ENCODE measurements at regions not wholly inside any gene's neighbourhood (a gene's known extent, or its start where the extent isn't known, plus 50 kb on each side); places are given as distances from the start of the nearest gene placed in this dataset.

DNA sequence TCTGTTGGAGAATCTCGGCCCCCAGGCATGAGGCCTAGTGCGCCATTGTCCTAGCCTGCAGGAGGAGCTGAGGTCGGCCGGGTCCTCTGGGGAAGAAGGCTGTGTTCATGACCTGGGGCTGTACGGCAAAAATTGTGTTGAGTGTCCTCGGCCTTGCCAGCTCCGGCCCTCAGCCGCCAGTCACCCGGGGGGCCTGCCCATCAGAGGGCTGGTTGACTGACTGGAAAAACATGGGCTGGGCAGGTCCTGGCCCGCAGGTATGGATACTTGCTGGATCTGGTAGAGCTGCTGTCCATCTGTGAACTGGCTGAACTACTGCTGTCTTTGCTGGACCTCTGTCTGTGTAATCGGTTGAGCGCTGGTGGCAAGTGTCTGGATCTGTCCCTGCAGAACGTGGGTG lies 136.7 kb upstream of the GAS1 start:
- H3K9me3 ChIP-seq (ENCODE audit: low read depth), result no peaks in the 10 kb centered on the region
- DNase-seq (ENCODE audit: low read depth in 1 of 2, low spot score in 1 of 2), result no peak
- TF ChIP-seq, protein P1, sequence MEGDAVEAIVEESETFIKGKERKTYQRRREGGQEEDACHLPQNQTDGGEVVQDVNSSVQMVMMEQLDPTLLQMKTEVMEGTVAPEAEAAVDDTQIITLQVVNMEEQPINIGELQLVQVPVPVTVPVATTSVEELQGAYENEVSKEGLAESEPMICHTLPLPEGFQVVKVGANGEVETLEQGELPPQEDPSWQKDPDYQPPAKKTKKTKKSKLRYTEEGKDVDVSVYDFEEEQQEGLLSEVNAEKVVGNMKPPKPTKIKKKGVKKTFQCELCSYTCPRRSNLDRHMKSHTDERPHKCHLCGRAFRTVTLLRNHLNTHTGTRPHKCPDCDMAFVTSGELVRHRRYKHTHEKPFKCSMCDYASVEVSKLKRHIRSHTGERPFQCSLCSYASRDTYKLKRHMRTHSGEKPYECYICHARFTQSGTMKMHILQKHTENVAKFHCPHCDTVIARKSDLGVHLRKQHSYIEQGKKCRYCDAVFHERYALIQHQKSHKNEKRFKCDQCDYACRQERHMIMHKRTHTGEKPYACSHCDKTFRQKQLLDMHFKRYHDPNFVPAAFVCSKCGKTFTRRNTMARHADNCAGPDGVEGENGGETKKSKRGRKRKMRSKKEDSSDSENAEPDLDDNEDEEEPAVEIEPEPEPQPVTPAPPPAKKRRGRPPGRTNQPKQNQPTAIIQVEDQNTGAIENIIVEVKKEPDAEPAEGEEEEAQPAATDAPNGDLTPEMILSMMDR (IDR thresholded peaks at IDR 0.05; ENCODE audit: low read depth, low read length), result no peak
- no peaks in the 10 kb centered on the region for H3K27me3 ChIP-seq
- no peak overlapping the region for H3K27ac ChIP-seq
- no peaks in the 10 kb centered on the region for H3K36me3 ChIP-seq
- peaks cover 6% of the 10 kb centered on the region for H3K4me1 ChIP-seq (ENCODE audit: low read depth)
- no peak overlapping the region for H3K4me3 ChIP-seq

DNA sequence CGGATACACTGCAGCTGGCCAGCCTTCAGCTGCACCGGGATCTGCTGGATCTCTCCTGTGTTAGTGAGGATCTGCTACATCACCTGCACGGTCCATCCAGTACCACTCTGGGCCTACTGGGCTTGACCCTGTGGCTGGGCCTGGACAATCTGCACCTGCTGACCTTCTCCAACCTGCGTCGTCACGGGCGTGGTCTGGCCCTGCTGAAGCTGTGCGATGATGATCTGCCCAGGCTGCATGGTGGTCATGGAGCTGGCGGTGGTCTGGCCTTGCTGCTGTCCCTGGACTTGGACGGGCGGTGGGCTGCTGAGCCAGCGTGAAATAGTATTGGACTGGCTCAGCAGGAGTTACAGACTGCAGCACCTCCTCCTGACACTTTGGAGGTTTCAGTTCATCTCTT lies 137.1 kb upstream of the GAS1 start:
- TF ChIP-seq, protein P1 (IDR thresholded peaks at IDR 0.05; ENCODE audit: low read depth, low read length), result no peak
- Histone ChIP-seq H3K36me3 (no peaks in the 10 kb centered on the region), H3K27me3 (no peaks in the 10 kb centered on the region), H3K4me1 (ENCODE audit: low read depth) (peaks cover 6% of the 10 kb centered on the region), H3K27ac (no peak overlapping the region), H3K9me3 (ENCODE audit: low read depth) (no peaks in the 10 kb centered on the region), H3K4me3 (no peak overlapping the region)
- DNase-seq (ENCODE audit: low read depth in 1 of 2, low spot score in 1 of 2), result no peak

DNA sequence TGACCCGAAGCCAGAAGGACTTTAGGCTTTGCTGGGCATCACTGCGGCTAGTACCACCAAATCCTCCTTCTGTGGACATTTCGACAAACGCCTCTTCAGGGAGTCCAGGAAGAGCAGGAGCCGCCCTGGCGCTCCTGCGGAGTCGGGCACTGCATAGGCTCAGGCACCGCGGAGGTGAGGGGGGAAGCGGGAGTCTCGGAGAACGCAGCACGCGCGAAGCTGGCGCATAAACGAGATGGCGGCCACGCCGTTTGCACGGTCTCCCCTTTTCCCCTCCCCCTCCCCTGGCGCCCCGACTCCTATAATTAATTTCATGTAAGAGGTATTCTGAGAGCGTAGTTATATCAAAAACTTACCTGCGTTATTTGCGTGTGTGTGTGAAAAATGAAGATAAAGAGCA lies 137.8 kb upstream of the GAS1 start:
- Histone ChIP-seq H3K36me3 (no peaks in the 10 kb centered on the region), H3K27me3 (no peaks in the 10 kb centered on the region), H3K4me1 (ENCODE audit: low read depth) (peaks cover 6% of the 10 kb centered on the region), H3K9me3 (ENCODE audit: low read depth) (no peaks in the 10 kb centered on the region), H3K4me3 (no peak overlapping the region), H3K27ac (no peak overlapping the region)
- TF ChIP-seq, protein P1 (IDR thresholded peaks at IDR 0.05; ENCODE audit: low read depth, low read length), result no peak
- DNase-seq (ENCODE audit: low read depth in 1 of 2, low spot score in 1 of 2), result no peak

DNA sequence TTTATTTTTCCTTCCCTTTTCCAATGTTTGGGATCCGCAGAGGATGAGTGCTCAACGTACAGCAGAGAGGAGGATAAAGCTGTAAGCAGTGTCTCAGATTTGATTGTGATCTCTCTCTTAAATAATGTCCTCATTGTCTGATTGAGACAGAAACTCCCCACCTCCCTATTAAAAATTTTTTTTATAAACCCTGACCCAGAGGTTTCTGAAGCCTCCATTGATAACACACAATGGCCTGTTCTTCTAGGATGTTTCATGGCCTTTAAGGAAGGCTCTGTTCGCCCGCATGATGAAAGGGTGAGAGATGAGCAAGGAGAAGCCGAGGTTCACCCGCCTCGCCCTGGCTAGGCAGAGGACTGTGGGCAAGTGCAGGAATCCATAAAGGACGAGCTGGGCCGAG lies 138.2 kb upstream of the GAS1 start:
- Histone ChIP-seq H3K9me3 (ENCODE audit: low read depth) (no peaks in the 10 kb centered on the region), H3K36me3 (no peaks in the 10 kb centered on the region), H3K4me3 (no peak overlapping the region), H3K27ac (no peak overlapping the region), H3K27me3 (no peaks in the 10 kb centered on the region), H3K4me1 (ENCODE audit: low read depth) (peaks cover 3% of the 10 kb centered on the region)
- TF ChIP-seq, protein P1 (IDR thresholded peaks at IDR 0.05; ENCODE audit: low read depth, low read length), result no peak
- no peak for DNase-seq (ENCODE audit: low read depth in 1 of 2, low spot score in 1 of 2)

DNA sequence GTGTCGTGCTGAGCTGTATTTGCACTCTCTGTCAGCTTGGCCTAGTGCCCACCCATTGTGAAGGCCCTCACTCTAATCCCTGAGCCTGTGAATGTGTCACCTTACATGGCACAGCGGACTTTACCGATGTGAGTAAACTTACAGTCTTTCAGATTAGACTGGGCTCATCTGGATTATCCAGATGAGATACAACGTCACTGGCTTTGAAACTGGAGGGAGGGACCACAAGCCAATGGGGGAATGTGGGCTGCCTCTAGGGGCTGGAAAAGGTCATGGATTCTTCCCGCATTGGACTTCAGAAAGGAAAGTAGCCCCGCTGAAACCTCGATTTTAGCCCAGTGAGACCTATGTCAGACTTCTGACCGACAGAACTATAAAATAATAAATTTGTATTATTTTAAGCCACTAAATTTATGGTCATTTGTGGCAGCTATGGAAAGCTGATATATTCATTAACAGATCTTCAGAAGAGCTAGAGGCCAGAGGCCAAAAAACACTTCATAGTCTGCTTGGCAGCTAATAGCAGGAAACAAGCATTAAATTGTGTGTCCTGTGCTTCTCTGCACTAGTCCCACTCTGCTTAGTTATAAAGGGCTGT lies 139.0 kb upstream of the GAS1 start:
- H3K4me3 ChIP-seq, result no peak overlapping the region
- H3K27ac ChIP-seq, result no peak overlapping the region
- no peaks in the 10 kb centered on the region for H3K27me3 ChIP-seq
- no peaks in the 10 kb centered on the region for H3K9me3 ChIP-seq (ENCODE audit: low read depth)
- no peak for DNase-seq (ENCODE audit: low read depth in 1 of 2, low spot score in 1 of 2)
- H3K4me1 ChIP-seq (ENCODE audit: low read depth), result no peaks in the 10 kb centered on the region
- no peaks in the 10 kb centered on the region for H3K36me3 ChIP-seq
- TF ChIP-seq, protein P1 (IDR thresholded peaks at IDR 0.05; ENCODE audit: low read depth, low read length), result no peak

DNA sequence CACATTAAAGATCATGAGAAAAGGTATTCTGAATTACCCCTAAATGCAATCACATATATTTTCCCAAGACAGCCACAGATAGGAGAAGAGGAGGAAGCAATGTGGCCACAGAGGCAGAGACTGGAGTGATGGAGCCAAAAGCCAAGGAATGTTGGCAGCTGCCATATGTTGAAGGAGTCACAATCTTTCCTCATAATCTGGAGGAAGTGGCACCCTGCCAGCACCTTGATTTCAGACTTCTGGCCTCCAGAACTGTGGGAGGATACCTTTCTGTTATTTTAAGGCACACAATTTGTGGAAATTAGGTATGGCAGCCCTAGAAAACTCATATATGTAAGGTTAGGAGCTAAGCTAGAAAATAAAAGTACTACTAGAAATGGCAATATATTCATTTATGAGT lies 139.9 kb upstream of the GAS1 start:
- no peak overlapping the region for H3K27ac ChIP-seq

More for the DNA sequence above, 139.9 kb upstream of the GAS1 start:
- Histone ChIP-seq H3K4me3 (no peak overlapping the region), H3K36me3 (no peaks in the 10 kb centered on the region), H3K4me1 (ENCODE audit: low read depth) (no peaks in the 10 kb centered on the region), H3K9me3 (ENCODE audit: low read depth) (no peaks in the 10 kb centered on the region), H3K27me3 (no peaks in the 10 kb centered on the region)
- no peak for DNase-seq (ENCODE audit: low read depth in 1 of 2, low spot score in 1 of 2)
- TF ChIP-seq, protein P1 (IDR thresholded peaks at IDR 0.05; ENCODE audit: low read depth, low read length), result no peak

All from cardiac muscle cell (in vitro differentiated cells and primary cell).